KMS-11 (cell line): ENCODE measurements at regions not wholly inside any gene's neighbourhood (a gene's known extent, or its start where the extent isn't known, plus 50 kb on each side); places are given as distances from the start of the nearest gene placed in this dataset.
A peak's percentile ranks its signal among the peaks of the same experiment; 100 is the strongest.

Source experiments
- H2AFZ ChIP-seq: fragments of 200-600 bp; sonication (generic); 2 replicates; pipeline ENCODE4 v1.6.1; 2016; ENCODE audit warnings: antibody characterized with exemption, mixed run types, low read depth
- H3K27ac ChIP-seq: fragments of 200-600 bp; sonication (generic); 2 replicates; pipeline ENCODE4 v1.6.1; 2016; ENCODE audit warnings: mild to moderate bottlenecking, mixed run types
- H3K27me3 ChIP-seq: fragments of 200-600 bp; sonication (generic); 2 replicates; pipeline ENCODE4 v1.6.1; 2017; ENCODE audit warnings: mild to moderate bottlenecking, low read depth, mixed run types, moderate library complexity; ENCODE audit not compliant: insufficient read depth
- H3K36me3 ChIP-seq: fragments of 200-600 bp; sonication (generic); 2 replicates; pipeline ENCODE4 v1.6.1; 2017; ENCODE audit warnings: mild to moderate bottlenecking, mixed run types; ENCODE audit not compliant: insufficient read depth
- H3K4me1 ChIP-seq: fragments of 200-600 bp; sonication (generic); 2 replicates; pipeline ENCODE4 v1.6.1; 2016; ENCODE audit warnings: mild to moderate bottlenecking, low read depth, mixed run types; ENCODE audit not compliant: poor library complexity, severe bottlenecking
- H3K4me2 ChIP-seq: fragments of 200-600 bp; sonication (generic); 2 replicates; pipeline ENCODE4 v1.7.0; 2016; ENCODE audit warnings: mild to moderate bottlenecking, mixed run types
- H3K4me3 ChIP-seq: fragments of 200-600 bp; sonication (generic); IDR thresholded peaks from 2 replicates; pipeline ENCODE4 v1.6.1; 2017; ENCODE audit warnings: low read depth, low read length, mixed read lengths; ENCODE audit not compliant: insufficient read depth
- H3K79me2 ChIP-seq: fragments of 200-600 bp; sonication (generic); 2 replicates; pipeline ENCODE4 v1.6.1; 2016; ENCODE audit warnings: low read depth, mixed run types; ENCODE audit not compliant: insufficient read depth
- H3K9ac ChIP-seq: fragments of 200-600 bp; sonication (generic); 2 replicates; pipeline ENCODE4 v1.6.1; 2016; ENCODE audit warnings: mild to moderate bottlenecking, mixed run types
- H4K20me1 ChIP-seq: fragments of 200-600 bp; sonication (generic); 2 replicates; pipeline ENCODE4 v1.6.1; 2016; ENCODE audit warnings: mild to moderate bottlenecking, mixed run types; ENCODE audit not compliant: insufficient read depth
- TF ChIP-seq, protein P1 (sequence below): fragments of 200-600 bp; sonication (generic); conservative IDR thresholded peaks from 2 replicates; pipeline ENCODE4 v1.6.1; 2017; ENCODE audit warnings: low read depth, mild to moderate bottlenecking, antibody characterized with exemption, low read length, moderate library complexity, mixed read lengths

DNA sequence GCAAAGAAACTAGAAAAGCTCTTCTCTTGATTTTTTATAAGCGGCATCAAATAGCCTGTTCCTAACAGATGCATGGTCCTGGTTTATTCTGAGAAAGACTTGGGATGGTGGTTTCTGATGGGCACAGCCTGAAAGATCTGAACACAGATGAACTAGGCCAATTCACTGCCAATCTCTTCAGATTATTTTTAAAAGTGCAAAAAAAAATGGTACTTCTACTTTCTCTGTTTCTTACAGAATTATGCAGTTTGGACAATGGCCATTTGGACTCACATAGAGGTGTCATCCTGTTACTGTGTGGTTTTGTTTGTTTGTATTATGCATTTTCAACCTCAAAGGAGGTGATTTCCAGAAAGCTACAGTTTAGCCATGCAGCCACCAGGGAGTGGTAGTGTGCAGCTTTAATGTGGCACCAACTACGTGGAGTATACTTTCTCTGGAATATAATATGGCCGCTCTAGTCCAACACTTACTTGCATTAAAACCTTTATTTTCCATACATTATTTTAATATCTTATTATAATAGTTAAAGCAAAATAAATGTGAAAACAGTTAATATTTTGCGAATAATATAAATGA, 469.8 kb upstream of the KIRREL3 start:
- Histone ChIP-seq H3K36me3 (no peaks in the 10 kb centered on the region), H3K4me1 (no peaks in the 10 kb centered on the region), H3K79me2 (no peaks in the 10 kb centered on the region), H4K20me1 (no peaks in the 10 kb centered on the region), H3K4me2 (no peak overlapping the region), H3K9ac (no peak overlapping the region), H2AFZ (no peak overlapping the region), H3K27ac (no peak overlapping the region), H3K4me3 (no peak overlapping the region), H3K27me3 (no peaks in the 10 kb centered on the region)
- TF ChIP-seq, protein P1, sequence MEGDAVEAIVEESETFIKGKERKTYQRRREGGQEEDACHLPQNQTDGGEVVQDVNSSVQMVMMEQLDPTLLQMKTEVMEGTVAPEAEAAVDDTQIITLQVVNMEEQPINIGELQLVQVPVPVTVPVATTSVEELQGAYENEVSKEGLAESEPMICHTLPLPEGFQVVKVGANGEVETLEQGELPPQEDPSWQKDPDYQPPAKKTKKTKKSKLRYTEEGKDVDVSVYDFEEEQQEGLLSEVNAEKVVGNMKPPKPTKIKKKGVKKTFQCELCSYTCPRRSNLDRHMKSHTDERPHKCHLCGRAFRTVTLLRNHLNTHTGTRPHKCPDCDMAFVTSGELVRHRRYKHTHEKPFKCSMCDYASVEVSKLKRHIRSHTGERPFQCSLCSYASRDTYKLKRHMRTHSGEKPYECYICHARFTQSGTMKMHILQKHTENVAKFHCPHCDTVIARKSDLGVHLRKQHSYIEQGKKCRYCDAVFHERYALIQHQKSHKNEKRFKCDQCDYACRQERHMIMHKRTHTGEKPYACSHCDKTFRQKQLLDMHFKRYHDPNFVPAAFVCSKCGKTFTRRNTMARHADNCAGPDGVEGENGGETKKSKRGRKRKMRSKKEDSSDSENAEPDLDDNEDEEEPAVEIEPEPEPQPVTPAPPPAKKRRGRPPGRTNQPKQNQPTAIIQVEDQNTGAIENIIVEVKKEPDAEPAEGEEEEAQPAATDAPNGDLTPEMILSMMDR = peak; percentile 35; the same call in 1 of the 2 replicates

DNA sequence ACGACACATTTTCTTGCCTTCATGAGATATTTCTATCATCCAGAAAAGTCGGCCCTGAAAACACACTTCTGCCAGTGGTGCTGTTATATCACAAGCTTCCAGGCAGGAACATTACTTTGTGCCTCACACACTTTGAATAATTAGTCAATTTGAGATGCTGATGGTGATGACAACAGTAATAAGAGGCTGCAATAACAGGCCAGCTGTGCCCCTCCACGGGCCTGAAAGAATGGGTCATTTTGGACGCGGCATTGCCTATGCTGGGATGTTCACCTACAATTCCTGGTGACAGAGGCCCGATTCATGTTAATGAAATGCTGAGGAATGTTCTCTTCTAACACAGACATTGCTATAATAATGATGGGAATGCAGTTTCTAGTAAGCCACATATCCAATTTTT, 463.8 kb upstream of the KIRREL3 start:
- H3K36me3 ChIP-seq = no peaks in the 10 kb centered on the region
- H2AFZ ChIP-seq = no peak overlapping the region
- H3K4me2 ChIP-seq = no peak overlapping the region
- H3K27ac ChIP-seq = no peak overlapping the region
- no peak overlapping the region for H3K9ac ChIP-seq
- no peaks in the 10 kb centered on the region for H3K79me2 ChIP-seq
- no peaks in the 10 kb centered on the region for H3K27me3 ChIP-seq
- no peaks in the 10 kb centered on the region for H3K4me1 ChIP-seq
- H3K4me3 ChIP-seq = no peak overlapping the region
- TF ChIP-seq, protein P1 = no peak
- H4K20me1 ChIP-seq = no peaks in the 10 kb centered on the region

DNA sequence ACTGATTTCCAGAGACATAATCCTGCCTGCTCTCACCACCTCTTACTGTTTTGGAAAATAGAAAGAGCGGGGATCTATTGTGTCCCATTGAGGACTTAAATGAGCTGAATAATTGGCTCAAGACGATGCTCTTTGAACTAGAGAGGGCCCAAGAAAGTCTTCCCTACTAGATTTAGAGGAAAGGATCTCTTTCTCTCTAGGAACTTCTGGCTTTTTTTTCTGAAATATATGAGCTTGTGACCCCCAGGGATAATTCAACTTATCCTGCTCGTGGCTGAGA, 461.4 kb upstream of the KIRREL3 start:
- Histone ChIP-seq H4K20me1 (no peaks in the 10 kb centered on the region), H3K36me3 (no peaks in the 10 kb centered on the region), H3K4me3 (no peak overlapping the region), H3K4me2 (no peak overlapping the region), H3K4me1 (no peaks in the 10 kb centered on the region), H3K9ac (no peak overlapping the region), H3K79me2 (no peaks in the 10 kb centered on the region), H2AFZ (no peak overlapping the region), H3K27me3 (no peaks in the 10 kb centered on the region), H3K27ac (no peak overlapping the region)
- TF ChIP-seq, protein P1 = no peak

DNA sequence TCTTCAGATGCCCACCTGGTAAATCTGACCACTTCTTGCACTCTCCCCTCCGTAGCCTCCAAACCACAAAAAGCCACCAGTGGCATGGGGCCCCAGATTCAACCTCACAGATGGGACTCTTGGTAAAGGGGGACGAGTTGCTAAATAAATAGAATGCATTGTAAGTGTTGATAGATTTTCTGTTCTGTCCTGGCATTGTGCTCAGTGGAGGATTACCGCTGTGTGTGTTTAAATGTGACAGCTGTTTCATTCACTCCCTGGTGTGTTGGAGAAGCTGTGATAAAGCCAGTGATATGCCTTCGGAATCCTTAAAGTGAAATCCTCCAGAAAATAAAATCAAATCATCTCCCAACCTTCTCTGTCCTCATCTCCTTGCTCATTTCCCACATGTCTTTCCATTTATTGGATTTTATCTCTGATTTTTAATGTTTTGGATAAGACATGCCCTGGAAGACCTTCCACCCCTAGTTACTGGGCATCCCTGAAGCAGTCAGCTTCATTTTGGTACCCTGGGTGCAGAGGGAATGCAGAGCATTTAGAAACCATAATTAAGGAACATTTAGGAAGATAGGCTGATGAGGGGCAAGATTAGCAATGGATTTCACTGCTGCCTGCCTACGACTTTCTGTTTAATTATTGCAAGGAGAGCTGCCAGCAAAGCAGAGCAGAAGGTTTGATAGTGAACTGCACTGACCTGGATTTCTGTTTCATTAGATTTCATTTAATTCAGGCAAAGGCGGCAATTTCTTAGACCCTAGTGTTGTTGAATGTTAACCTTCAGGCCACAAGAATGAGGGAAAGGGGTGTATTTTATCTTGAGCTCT, 460.9 kb upstream of the KIRREL3 start:
- H3K79me2 ChIP-seq = no peaks in the 10 kb centered on the region
- no peak overlapping the region for H3K4me2 ChIP-seq
- no peak overlapping the region for H3K9ac ChIP-seq
- no peak overlapping the region for H3K4me3 ChIP-seq
- no peak overlapping the region for H3K27ac ChIP-seq
- no peaks in the 10 kb centered on the region for H3K36me3 ChIP-seq
- TF ChIP-seq, protein P1 = no peak
- H2AFZ ChIP-seq = no peak overlapping the region
- no peaks in the 10 kb centered on the region for H4K20me1 ChIP-seq
- no peaks in the 10 kb centered on the region for H3K4me1 ChIP-seq
- no peaks in the 10 kb centered on the region for H3K27me3 ChIP-seq
